BE2C (cell line): ENCODE measurements at regions not wholly inside any gene's neighbourhood (a gene's known extent, or its start where the extent isn't known, plus 50 kb on each side); places are given as distances from the start of the nearest gene placed in this dataset.

Source experiments
- DNase-seq: peaks from one replicate; pipeline ENCODE4 v3.0.0-alpha.2; 2020
- H3K27me3 ChIP-seq: fragments of 250-450 bp; sonication (Bioruptor Pico); 2 replicates; pipeline ENCODE4 v1.5.1; 2020; ENCODE audit warnings: mild to moderate bottlenecking
- H3K36me3 ChIP-seq: fragments of 250-450 bp; sonication (Bioruptor Pico); 2 replicates; pipeline ENCODE4 v1.5.1; 2020; ENCODE audit warnings: mild to moderate bottlenecking
- H3K4me1 ChIP-seq: fragments of 250-450 bp; sonication (Bioruptor Pico); 2 replicates; pipeline ENCODE4 v1.5.1; 2020
- H3K4me3 ChIP-seq: 2 replicates; pipeline ENCODE4 v1.5.1; 2011; ENCODE audit warnings: low read depth, low read length
- H3K9me3 ChIP-seq: fragments of 250-450 bp; sonication (Bioruptor Pico); 2 replicates; pipeline ENCODE4 v1.5.1; 2020
- CTCF ChIP-seq: IDR thresholded peaks from 2 replicates; pipeline ENCODE4 v1.5.1; 2012; ENCODE audit warnings: mild to moderate bottlenecking, low read depth, low read length

GRCh38 chr5:118022062-118022461 lies 966.3 kb downstream of the DTWD2 start:
- Histone ChIP-seq H3K4me1 (no peaks in the 10 kb centered on the region), H3K27me3 (no peaks in the 10 kb centered on the region), H3K36me3 (no peaks in the 10 kb centered on the region), H3K4me3 (no peak overlapping the region), H3K9me3 (no peaks in the 10 kb centered on the region)
- DNase-seq, result no peak
- no peak for TF ChIP-seq CTCF

- H3K27me3 ChIP-seq, result no peaks in the 10 kb centered on the region
- DNase-seq, result no peak
- no peak overlapping the region for H3K4me3 ChIP-seq
- no peak for TF ChIP-seq CTCF
- no peaks in the 10 kb centered on the region for H3K9me3 ChIP-seq
- H3K36me3 ChIP-seq, result no peaks in the 10 kb centered on the region
- no peaks in the 10 kb centered on the region for H3K4me1 ChIP-seq
Measured at GRCh38 chr5:118017536-118017935, 970.8 kb downstream of the DTWD2 start.

- TF ChIP-seq CTCF, result no peak
- Histone ChIP-seq H3K27me3 (no peaks in the 10 kb centered on the region; the same call in 1 of the 2 replicates), H3K36me3 (no peaks in the 10 kb centered on the region)
Measured at GRCh38 chr5:118016396-118016795, 972.0 kb downstream of the DTWD2 start.

GRCh38 chr5:118015511-118015910 lies 972.8 kb downstream of the DTWD2 start:
- no peak for TF ChIP-seq CTCF

More at GRCh38 chr5:118016396-118016795, 972.0 kb downstream of the DTWD2 start:
- Histone ChIP-seq H3K9me3 (no peaks in the 10 kb centered on the region), H3K4me3 (no peak overlapping the region), H3K4me1 (no peaks in the 10 kb centered on the region)
- no peak for DNase-seq

GRCh38 chr5:118009741-118010297 lies 978.5 kb downstream of the DTWD2 start:
- H3K4me1 ChIP-seq, result no peaks in the 10 kb centered on the region
- H3K4me3 ChIP-seq, result no peak overlapping the region
- no peaks in the 10 kb centered on the region for H3K9me3 ChIP-seq
- TF ChIP-seq CTCF, result no peak
- H3K36me3 ChIP-seq, result no peaks in the 10 kb centered on the region
- H3K27me3 ChIP-seq, result no peaks in the 10 kb centered on the region; the same call in 1 of the 2 replicates
- no peak for DNase-seq

More at GRCh38 chr5:118015511-118015910, 972.8 kb downstream of the DTWD2 start:
- H3K4me3 ChIP-seq, result no peak overlapping the region
- no peaks in the 10 kb centered on the region for H3K9me3 ChIP-seq
- no peaks in the 10 kb centered on the region for H3K36me3 ChIP-seq
- H3K4me1 ChIP-seq, result no peaks in the 10 kb centered on the region
- no peak for DNase-seq
- H3K27me3 ChIP-seq, result no peaks in the 10 kb centered on the region; the same call in 1 of the 2 replicates

- Histone ChIP-seq H3K4me3 (no peak overlapping the region), H3K36me3 (no peaks in the 10 kb centered on the region), H3K27me3 (no peaks in the 10 kb centered on the region; the same call in 1 of the 2 replicates), H3K9me3 (no peaks in the 10 kb centered on the region), H3K4me1 (no peaks in the 10 kb centered on the region)
- DNase-seq, result no peak
- no peak for TF ChIP-seq CTCF
Measured at GRCh38 chr5:118008779-118009178, 979.6 kb downstream of the DTWD2 start.
